Tibial nerve (tissue), 3 donors: ENCODE measurements at regions not wholly inside any gene's neighbourhood (a gene's known extent, or its start where the extent isn't known, plus 50 kb on each side); places are given as distances from the start of the nearest gene placed in this dataset.

ENCODE experiments used
- POLR2A ChIP-seq, 2 donors: fragments of 450-650 bp; IDR thresholded peaks; one replicate each; pipeline ENCODE4 v1.6.1; 2017; ENCODE audit warnings: antibody characterized with exemption in 2 of 2, mild to moderate bottlenecking in 2 of 2, moderate library complexity in 2 of 2
- TF ChIP-seq, protein P1 (sequence below), 5 experiments: fragments of 200-600 bp in 3 of 5; fragments of 450-650 bp in 2 of 5; sonication (generic) in 3 of 5; IDR thresholded peaks; one replicate each; pipeline ENCODE4 v1.5.1; 2016 to 2019; ENCODE audit warnings: antibody characterized with exemption in 5 of 5, mild to moderate bottlenecking in 3 of 5, moderate library complexity in 2 of 5

- no peak for TF ChIP-seq POLR2A (IDR thresholded peaks at IDR 0.05)
- TF ChIP-seq, protein P1, sequence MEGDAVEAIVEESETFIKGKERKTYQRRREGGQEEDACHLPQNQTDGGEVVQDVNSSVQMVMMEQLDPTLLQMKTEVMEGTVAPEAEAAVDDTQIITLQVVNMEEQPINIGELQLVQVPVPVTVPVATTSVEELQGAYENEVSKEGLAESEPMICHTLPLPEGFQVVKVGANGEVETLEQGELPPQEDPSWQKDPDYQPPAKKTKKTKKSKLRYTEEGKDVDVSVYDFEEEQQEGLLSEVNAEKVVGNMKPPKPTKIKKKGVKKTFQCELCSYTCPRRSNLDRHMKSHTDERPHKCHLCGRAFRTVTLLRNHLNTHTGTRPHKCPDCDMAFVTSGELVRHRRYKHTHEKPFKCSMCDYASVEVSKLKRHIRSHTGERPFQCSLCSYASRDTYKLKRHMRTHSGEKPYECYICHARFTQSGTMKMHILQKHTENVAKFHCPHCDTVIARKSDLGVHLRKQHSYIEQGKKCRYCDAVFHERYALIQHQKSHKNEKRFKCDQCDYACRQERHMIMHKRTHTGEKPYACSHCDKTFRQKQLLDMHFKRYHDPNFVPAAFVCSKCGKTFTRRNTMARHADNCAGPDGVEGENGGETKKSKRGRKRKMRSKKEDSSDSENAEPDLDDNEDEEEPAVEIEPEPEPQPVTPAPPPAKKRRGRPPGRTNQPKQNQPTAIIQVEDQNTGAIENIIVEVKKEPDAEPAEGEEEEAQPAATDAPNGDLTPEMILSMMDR (IDR thresholded peaks at IDR 0.05) = no peak
Measured at GRCh38 chr2:38154395-38154794, 78.4 kb upstream of the CYP1B1 start.
